H1 (cell line): ENCODE measurements at regions not wholly inside any gene's neighbourhood (a gene's known extent, or its start where the extent isn't known, plus 50 kb on each side); places are given as distances from the start of the nearest gene placed in this dataset.

Source experiments
- CTCF ChIP-seq, 3 experiments: IDR thresholded peaks; 1 replicate in 2 of 3; 2 replicates in 1 of 3; pipeline versions ENCODE4 v1.5.1 to v1.6.1; 2011; ENCODE audit warnings: low read length in 3 of 3, mild to moderate bottlenecking in 3 of 3, inconsistent platforms in 2 of 3, low read depth in 1 of 3, moderate library complexity in 1 of 3; ENCODE audit not compliant: insufficient read depth in 1 of 3; ENCODE audit errors: control extremely low read depth in 1 of 3
- SAP30 ChIP-seq: fragments of 300-600 bp; sonication (generic); IDR thresholded peaks from 2 replicates; pipeline ENCODE4 v1.7.1; 2012; ENCODE audit warnings: low read length, moderate library complexity, mild to moderate bottlenecking, inconsistent platforms; ENCODE audit not compliant: insufficient read depth, insufficient replicate concordance

GRCh38 chr16:86024210-86024609 lies 125.2 kb downstream of the IRF8 start (continued):
- TF ChIP-seq SAP30 (no peak), CTCF (IDR thresholded peaks at IDR 0.05; ENCODE audit: control extremely low read depth in 1 of 3, insufficient read depth in 1 of 3, low read depth in 1 of 3, low read length in 3 of 3) (no peak)
